Panc1 (cell line): ENCODE measurements at regions not wholly inside any gene's neighbourhood (a gene's known extent, or its start where the extent isn't known, plus 50 kb on each side); places are given as distances from the start of the nearest gene placed in this dataset.

ENCODE experiments used
- ATAC-seq: fragments of 200-7000 bp; cut with Tn5 transposase; 2 replicates; pipeline ENCODE4 v1.9.1; 2020; ENCODE audit warnings: mild to moderate bottlenecking, moderate library complexity
- BruUV-seq: library from RNA; stranded (reverse); fragments of 400-500 nt; replicated peaks from 2 replicates; lab custom pipeline; 2021; lab: Mats Ljungman, UMichigan
- CTCF ChIA-PET: fragments of 300-600 bp; sonication (Branson Sonifier 250); formaldehyde crosslinking; loops from one replicate; lab custom pipeline; 2022; ENCODE audit warnings: antibody characterized with exemption; lab: Charles Lee
- POLR2A ChIA-PET: fragments of 300-600 bp; sonication (Branson Sonifier 250); formaldehyde crosslinking; loops from one replicate; lab custom pipeline; 2022; ENCODE audit warnings: antibody characterized with exemption; lab: Charles Lee
- DNase-seq: peaks from one replicate; pipeline ENCODE4 v3.0.0-alpha.2; 2010; ENCODE audit warnings: low read depth, low spot score
- H3K27ac ChIP-seq: 2 replicates; pipeline ENCODE4 v1.5.1; 2011; ENCODE audit warnings: mild to moderate bottlenecking, low read length, inconsistent platforms
- H3K27me3 ChIP-seq: fragments of 200-500 bp; sonication (Bioruptor generic); 2 replicates; pipeline ENCODE4 v1.6.0; 2014; ENCODE audit warnings: low read length, inconsistent platforms; ENCODE audit not compliant: control insufficient read depth, insufficient read depth
- H3K36me3 ChIP-seq: fragments of 200-500 bp; sonication (Bioruptor generic); 2 replicates; pipeline ENCODE4 v1.5.1; 2014; ENCODE audit warnings: inconsistent platforms, mild to moderate bottlenecking, low read length, moderate library complexity; ENCODE audit not compliant: control insufficient read depth, insufficient read depth
- H3K4me1 ChIP-seq: 2 replicates; pipeline ENCODE4 v1.5.1; 2011; ENCODE audit warnings: inconsistent platforms, mild to moderate bottlenecking, low read length, moderate library complexity; ENCODE audit not compliant: control insufficient read depth, insufficient read depth
- H3K4me3 ChIP-seq, 2 experiments: 2 replicates each; pipeline ENCODE4 v1.5.1; 2011 to 2012; ENCODE audit warnings: low read depth in 2 of 2, low read length in 2 of 2, mild to moderate bottlenecking in 2 of 2, inconsistent platforms in 1 of 2, moderate library complexity in 1 of 2
- H3K9me3 ChIP-seq: fragments of 200-500 bp; sonication (Bioruptor generic); 2 replicates; pipeline ENCODE4 v1.5.1; 2014; ENCODE audit warnings: low read depth, mild to moderate bottlenecking, inconsistent platforms, low read length, moderate library complexity; ENCODE audit not compliant: control insufficient read depth, insufficient read depth
- CTCF ChIP-seq: fragments of 450-650 bp; IDR thresholded peaks from 2 replicates; pipeline ENCODE4 v1.5.1; 2017; ENCODE audit warnings: mild to moderate bottlenecking
- POLR2AphosphoS5 ChIP-seq: IDR thresholded peaks from 2 replicates; pipeline ENCODE4 v1.6.1; 2012; ENCODE audit warnings: mild to moderate bottlenecking, low read depth, low read length, moderate library complexity
- SIN3A ChIP-seq: IDR thresholded peaks from 2 replicates; pipeline ENCODE4 v1.6.1; 2012; ENCODE audit warnings: low read depth, mild to moderate bottlenecking, low read length, moderate library complexity, borderline replicate concordance; ENCODE audit not compliant: insufficient read depth
- TCF7L2 ChIP-seq: IDR thresholded peaks from 2 replicates; pipeline ENCODE4 v1.6.1; 2011; ENCODE audit warnings: mild to moderate bottlenecking, low read depth, low read length, inconsistent platforms
- in situ Hi-C: cut with HindIII; loops from 2 replicates; pipeline ENCODE4 v1.10.0; 2016; ENCODE audit warnings: low sequenced_read_pairs, low pct_unique_long_range_greater_than_20kb
- intact Hi-C: fragments of 100-400 bp; cut with micrococcal nuclease; formaldehyde crosslinking; loops from one replicate; pipeline ENCODE4 v1.10.0; 2022; ENCODE audit not compliant: unreplicated experiment
- TF ChIP-seq, protein P1 (sequence below), 2 experiments: IDR thresholded peaks; 2 replicates each; pipeline ENCODE4 v1.6.1; 2011 to 2012; ENCODE audit warnings: low read depth in 2 of 2, control low read depth in 1 of 2, low read length in 1 of 2, mild to moderate bottlenecking in 1 of 2, moderate library complexity in 1 of 2; ENCODE audit not compliant: insufficient read depth in 1 of 2

GRCh38 chr2:36267194-36267593, 88.4 kb upstream of the CRIM1 start:
- Histone ChIP-seq H3K4me1 (no peaks in the 10 kb centered on the region), H3K27ac (no peak overlapping the region), H3K4me3 (no peak overlapping the region), H3K9me3 (0 out of 2 replicates have a peak, but pooled peaks cover 3% of the 10 kb centered on the region), H3K36me3 (no peaks in the 10 kb centered on the region), H3K27me3 (no peaks in the 10 kb centered on the region)
- CTCF ChIA-PET, result no interaction called here
- POLR2A ChIA-PET, result no interaction called here
- in situ Hi-C loops, result no loop called here
- intact Hi-C loops, result no loop called here
- no TSS peak for BruUV-seq
- ATAC-seq (no peak), DNase-seq (no peak)
- TF ChIP-seq POLR2AphosphoS5, result no peak

GRCh38 chr2:36266536-36267121, 88.9 kb upstream of the CRIM1 start:
- BruUV-seq, result no TSS peak

More at GRCh38 chr2:36266536-36267121, 88.9 kb upstream of the CRIM1 start:
- no peak for DNase-seq
- TF ChIP-seq, protein P1, sequence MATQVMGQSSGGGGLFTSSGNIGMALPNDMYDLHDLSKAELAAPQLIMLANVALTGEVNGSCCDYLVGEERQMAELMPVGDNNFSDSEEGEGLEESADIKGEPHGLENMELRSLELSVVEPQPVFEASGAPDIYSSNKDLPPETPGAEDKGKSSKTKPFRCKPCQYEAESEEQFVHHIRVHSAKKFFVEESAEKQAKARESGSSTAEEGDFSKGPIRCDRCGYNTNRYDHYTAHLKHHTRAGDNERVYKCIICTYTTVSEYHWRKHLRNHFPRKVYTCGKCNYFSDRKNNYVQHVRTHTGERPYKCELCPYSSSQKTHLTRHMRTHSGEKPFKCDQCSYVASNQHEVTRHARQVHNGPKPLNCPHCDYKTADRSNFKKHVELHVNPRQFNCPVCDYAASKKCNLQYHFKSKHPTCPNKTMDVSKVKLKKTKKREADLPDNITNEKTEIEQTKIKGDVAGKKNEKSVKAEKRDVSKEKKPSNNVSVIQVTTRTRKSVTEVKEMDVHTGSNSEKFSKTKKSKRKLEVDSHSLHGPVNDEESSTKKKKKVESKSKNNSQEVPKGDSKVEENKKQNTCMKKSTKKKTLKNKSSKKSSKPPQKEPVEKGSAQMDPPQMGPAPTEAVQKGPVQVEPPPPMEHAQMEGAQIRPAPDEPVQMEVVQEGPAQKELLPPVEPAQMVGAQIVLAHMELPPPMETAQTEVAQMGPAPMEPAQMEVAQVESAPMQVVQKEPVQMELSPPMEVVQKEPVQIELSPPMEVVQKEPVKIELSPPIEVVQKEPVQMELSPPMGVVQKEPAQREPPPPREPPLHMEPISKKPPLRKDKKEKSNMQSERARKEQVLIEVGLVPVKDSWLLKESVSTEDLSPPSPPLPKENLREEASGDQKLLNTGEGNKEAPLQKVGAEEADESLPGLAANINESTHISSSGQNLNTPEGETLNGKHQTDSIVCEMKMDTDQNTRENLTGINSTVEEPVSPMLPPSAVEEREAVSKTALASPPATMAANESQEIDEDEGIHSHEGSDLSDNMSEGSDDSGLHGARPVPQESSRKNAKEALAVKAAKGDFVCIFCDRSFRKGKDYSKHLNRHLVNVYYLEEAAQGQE (IDR thresholded peaks at IDR 0.05; ENCODE audit: insufficient read depth in 1 of 2, low read depth in 2 of 2, low read length in 1 of 2), result no peak
- TF ChIP-seq CTCF (peak; percentile 8; the same call in 1 of the 2 replicates), POLR2AphosphoS5 (no peak), SIN3A (no peak), TCF7L2 (no peak)
- Histone ChIP-seq H3K27ac (no peak overlapping the region), H3K27me3 (no peaks in the 10 kb centered on the region), H3K4me3 (no peak overlapping the region), H3K36me3 (no peaks in the 10 kb centered on the region), H3K4me1 (no peaks in the 10 kb centered on the region), H3K9me3 (0 out of 2 replicates have a peak, but pooled peaks cover 3% of the 10 kb centered on the region)
- ChIA-PET POLR2A (no interaction called here), CTCF (no interaction called here)
- in situ Hi-C loops, result no loop called here
- intact Hi-C loops, result no loop called here
- ATAC-seq, result no peak
